NCI-H146 treated with DMSO at 0.1 percent for 48 hours (cell line): ENCODE measurements at regions not wholly inside any gene's neighbourhood (a gene's known extent, or its start where the extent isn't known, plus 50 kb on each side); places are given as distances from the start of the nearest gene placed in this dataset.

Source experiments
- DNase-seq: peaks from one replicate; lab custom pipeline; 2025; ENCODE audit not compliant: unreplicated experiment; lab: John Stamatoyannopoulos, UW

- no peak for DNase-seq
Measured at GRCh38 chr2:242022550-242023290, 153.2 kb downstream of the RTP5 start.

DNA sequence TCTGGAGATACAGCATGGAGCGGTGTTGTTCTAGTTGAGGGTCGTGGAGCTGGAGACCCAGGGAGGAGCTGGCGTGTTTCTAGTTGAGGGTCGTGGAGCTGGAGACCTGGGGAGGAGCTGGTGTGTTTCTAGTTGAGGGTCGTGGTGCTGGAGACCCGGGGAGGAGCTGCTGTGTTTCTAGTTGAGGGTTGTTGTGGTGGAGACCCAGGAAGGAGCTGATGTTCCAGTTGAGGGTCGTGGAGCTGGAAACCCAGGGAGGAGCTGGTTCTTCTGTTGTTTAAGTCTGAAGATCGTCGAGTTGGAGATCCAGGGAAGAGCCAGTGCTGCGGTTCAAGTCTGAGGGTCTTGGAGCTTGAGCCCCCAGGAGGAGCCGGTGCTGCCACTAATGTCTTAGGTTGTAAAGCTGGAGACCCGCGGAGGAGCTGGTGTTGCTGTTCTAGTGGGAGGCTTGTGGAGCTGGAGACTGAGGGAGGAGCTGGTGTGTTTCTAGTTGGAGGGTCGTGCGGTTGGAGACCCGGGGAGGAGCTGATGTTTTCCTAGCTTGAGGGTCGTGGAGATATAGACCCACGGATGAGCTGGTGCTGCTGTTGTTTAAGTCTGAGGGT, 155.3 kb downstream of the RTP5 start:
- no peak for DNase-seq

- DNase-seq = no peak
Measured at GRCh38 chr2:242027676-242028450, 158.3 kb downstream of the RTP5 start.

DNA sequence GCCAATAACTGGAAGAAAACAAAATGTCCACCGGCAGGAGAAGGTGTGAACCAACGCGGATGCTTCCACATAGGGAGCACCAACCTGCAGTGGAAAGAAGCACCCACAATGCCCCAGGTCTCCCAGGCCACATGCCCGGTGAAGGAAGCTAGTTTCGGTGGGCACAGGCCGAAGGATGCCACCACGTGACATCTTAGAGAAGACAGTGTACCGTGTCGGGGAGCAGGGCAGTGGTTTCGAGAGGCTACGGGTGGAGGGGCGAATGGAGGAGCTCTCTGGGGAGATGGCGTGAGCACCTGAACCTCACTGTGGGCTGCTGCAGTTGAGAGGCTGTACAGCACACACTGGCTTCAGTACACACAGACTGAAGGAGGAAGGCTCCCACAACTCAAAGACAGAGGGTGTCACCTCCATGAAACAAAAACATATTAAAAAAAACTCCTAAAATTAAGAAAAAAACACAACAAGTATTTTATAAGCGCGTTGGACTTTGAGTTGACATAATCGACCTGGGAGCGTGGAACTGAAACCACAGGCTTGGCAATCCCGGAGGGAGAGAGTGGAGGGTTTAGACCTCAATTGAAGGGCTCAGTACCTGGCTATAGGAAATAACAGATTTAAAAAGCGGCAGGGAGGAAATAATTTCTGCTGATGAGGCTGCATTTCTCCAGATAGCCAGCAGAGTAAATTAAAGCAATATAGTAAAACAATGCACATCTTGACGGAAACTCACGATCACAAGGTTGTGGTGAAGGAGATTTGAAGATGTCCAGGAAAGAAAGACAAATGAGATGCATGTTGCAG, 160.1 kb downstream of the RTP5 start:
- no peak for DNase-seq

DNA sequence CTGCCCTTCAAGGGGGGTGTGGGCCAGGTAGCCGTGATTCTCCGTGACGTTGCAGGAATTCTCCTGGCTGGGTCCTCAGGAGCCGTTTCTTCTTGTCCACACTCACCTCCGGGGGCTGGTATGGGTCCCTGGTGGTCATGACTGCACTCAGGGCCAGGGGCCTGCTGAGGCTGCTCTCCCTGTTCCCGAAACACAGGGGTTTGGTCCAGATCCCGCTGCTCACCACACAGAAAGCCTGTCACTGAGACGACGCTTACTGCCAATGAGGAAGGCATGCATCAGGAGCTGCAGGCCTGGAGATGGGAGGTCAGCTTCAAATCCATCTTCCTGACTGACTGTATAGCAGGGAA, 160.7 kb downstream of the RTP5 start:
- DNase-seq = no peak

GRCh38 chr2:242030858-242031257, 161.3 kb downstream of the RTP5 start:
- DNase-seq = no peak

DNA sequence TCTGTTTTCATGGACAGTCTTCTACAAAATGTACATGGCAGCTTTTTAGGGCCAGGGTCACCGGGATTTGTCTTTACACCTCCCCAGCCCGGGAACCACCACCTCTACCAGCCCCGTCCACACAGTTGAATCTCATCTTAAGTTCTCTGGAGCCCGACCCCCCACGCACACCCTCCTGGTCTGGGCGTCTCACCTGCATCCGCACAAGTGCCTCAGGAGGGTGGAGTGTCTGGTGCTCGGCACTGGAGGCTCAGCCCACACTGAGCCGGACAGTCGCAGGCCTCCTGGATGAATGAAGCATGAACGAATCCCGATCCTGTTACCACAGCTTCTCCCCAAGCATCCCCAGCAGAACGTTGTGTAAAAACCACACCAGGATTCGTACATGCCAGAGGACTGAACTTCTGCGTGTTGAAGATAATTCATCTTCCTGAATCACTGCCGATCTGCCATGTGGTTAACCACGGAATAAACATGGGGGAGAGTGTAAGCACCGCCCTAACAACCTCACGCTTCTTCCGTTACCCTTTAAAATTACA, 162.0 kb downstream of the RTP5 start:
- no peak for DNase-seq

GRCh38 chr2:242032780-242033656, 163.5 kb downstream of the RTP5 start:
- no peak for DNase-seq

GRCh38 chr2:242034138-242034537, 164.6 kb downstream of the RTP5 start:
- DNase-seq = no peak

GRCh38 chr2:242034996-242035814, 165.7 kb downstream of the RTP5 start:
- no peak for DNase-seq

GRCh38 chr2:242035858-242036652, 166.5 kb downstream of the RTP5 start:
- no peak for DNase-seq

DNA sequence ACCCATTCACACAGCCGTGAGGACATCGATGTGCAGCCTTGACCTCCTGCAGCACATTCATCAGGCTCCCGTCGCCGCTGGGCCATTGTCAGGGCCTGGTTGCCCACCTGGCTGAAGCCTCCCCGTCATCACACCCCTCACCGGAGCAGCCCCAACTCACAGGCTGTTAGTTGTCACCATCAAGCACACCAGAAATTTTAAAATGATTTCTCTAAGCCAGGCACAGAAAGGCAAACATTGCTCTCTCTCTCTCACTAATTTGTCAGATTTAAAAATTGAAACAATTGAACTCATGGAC, 167.1 kb downstream of the RTP5 start:
- no peak for DNase-seq

DNA sequence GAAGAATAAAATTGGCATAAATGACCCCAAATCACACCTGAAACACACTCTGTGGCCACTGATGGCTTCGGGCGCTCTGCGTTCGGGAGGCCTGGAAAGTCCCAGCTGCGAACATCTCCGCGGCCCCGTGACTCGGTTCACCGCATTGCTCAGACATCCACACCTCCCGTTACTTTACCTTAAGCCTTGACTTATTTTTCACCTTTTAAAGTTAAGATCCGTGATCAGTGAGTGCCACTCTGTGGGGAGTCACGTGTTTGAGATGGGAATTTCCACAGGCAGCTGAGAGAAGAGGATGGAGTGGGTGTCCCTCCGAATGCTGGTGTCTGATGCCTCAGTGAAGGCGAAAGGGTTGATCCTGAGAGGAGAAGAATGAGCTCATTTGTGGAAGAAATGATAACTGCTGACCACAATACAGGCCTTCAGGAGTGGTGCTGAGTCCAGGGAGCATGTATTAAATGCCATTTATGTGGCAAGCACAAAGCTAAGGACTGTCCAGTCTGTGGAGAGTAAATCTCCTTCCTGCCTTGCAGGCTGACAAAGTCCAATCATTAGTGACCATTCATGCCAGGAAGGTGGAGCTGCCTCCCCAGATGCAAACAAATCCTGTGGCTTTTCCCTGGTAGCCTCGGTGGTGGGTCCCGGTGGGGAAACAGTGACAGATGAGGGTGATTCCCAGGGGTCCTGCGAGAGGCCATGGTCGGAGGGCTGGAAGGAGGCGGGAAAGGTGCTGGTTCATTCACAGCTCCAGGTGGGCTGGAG, 168.8 kb downstream of the RTP5 start:
- no peak for DNase-seq

- no peak for DNase-seq
Measured at GRCh38 chr2:242038928-242039341, 169.4 kb downstream of the RTP5 start.

DNA sequence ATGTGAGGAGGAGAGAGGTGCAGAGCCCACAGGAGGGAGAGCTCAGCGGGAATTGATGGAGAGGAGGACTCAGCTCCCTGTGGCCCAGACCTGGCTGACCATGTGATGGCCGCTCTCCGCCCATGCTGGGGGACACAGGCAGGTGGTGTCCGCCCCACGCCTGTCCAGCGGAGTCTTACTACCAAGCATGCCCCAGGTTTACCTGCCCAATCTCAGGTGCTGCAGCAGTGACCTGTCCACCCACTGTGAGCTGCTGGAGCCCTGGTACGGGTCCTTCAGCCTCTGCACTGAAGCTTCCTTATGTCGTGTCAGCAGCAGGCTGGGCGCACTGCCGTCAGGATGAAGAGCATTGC, 170.8 kb downstream of the RTP5 start:
- no peak for DNase-seq

GRCh38 chr2:242040681-242041080, 171.2 kb downstream of the RTP5 start:
- no peak for DNase-seq

- no peak for DNase-seq
Measured at GRCh38 chr2:242041816-242042215, 172.3 kb downstream of the RTP5 start.
